Fibroblast of the conjunctiva (primary cell): ENCODE measurements at regions not wholly inside any gene's neighbourhood (a gene's known extent, or its start where the extent isn't known, plus 50 kb on each side); places are given as distances from the start of the nearest gene placed in this dataset.
"Not testable (repeated sequence)": the region's sequence is repeated elsewhere in the genome, so short reads cannot be mapped to it uniquely, and the experiment has no call there.

ENCODE experiments used
- DNase-seq: peaks from one replicate; pipeline ENCODE4 v3.0.0-alpha.2; 2010; ENCODE audit warnings: low read depth

DNA sequence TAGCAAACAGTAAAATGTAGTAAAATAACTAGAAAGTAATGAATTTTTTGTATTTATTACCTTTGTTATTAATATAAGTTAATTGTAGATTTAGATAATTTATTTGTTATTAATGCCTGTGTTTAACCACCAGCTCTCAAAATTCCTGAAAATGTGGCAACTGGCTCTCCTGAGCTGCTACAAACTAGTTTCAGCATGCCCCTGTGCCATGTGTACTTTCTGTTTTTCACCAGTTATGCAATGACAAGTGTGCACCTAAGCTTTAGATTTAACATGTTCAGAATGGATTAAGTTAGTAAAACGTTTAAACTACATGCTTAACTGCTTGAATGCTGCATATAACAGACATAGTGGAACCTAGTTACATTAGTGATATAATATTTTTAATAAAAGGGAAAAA lies 88.1 kb downstream of the POSTN start:
- DNase-seq, result no peak

- DNase-seq, result no peak
Measured at GRCh38 chr13:37505531-37505930, 93.0 kb downstream of the POSTN start.

GRCh38 chr13:37504251-37504650 lies 94.3 kb downstream of the POSTN start:
- no peak for DNase-seq

GRCh38 chr13:37503287-37503686 lies 95.3 kb downstream of the POSTN start:
- DNase-seq, result no peak

DNA sequence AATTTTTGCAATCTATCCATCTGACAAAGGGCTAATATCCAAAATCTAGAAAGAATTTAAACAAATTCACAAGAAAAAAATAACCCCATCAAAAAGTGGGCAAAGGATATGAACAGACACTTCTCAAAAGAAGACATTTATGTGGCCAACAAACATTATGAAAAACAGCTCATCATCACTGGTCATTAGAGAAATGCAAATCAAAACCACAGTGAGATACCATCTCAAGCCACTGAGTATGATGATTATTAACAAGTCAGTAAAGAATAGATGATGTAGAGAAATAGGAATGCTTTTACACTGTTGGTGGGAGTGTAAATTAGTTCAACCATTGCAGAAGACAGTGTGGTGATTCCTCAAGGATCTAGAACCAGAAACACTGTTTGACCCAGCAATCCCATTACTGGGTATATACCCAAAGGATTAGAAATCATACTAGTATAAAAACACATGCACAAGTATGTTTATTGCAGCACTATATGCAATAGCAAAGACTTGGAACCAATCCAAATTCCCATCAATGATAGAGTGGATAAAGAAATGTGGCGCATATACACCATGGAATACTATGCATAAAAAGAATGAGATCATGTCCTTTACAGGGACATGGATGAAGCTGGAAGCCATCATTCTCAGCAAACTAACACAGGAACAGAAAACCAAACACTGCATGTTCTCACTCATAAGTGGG lies 96.1 kb downstream of the POSTN start:
- not testable (repeated sequence) for DNase-seq

DNA sequence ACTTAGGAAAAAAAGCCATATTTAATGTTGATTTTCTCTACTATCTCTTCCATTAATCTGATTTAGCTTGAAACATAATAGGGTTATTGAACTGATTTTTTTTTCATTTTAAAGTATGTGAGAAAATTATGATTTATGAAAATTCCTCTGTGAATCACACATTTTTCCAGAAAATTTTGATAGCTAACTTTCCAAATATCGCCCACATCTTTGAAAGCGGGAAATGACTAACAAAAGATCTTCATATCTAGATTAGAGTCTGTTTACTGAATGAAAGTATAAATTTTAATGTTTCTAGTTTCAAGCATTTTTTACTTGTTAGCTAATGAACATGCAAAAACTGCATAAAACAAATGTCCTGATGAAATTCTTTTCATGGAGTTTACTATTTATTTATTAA lies 97.4 kb downstream of the POSTN start:
- no peak for DNase-seq

GRCh38 chr13:37495046-37495445 lies 103.5 kb downstream of the POSTN start:
- DNase-seq, result no peak

- DNase-seq, result no peak
Measured at GRCh38 chr13:37493775-37494174, 104.8 kb downstream of the POSTN start.

DNA sequence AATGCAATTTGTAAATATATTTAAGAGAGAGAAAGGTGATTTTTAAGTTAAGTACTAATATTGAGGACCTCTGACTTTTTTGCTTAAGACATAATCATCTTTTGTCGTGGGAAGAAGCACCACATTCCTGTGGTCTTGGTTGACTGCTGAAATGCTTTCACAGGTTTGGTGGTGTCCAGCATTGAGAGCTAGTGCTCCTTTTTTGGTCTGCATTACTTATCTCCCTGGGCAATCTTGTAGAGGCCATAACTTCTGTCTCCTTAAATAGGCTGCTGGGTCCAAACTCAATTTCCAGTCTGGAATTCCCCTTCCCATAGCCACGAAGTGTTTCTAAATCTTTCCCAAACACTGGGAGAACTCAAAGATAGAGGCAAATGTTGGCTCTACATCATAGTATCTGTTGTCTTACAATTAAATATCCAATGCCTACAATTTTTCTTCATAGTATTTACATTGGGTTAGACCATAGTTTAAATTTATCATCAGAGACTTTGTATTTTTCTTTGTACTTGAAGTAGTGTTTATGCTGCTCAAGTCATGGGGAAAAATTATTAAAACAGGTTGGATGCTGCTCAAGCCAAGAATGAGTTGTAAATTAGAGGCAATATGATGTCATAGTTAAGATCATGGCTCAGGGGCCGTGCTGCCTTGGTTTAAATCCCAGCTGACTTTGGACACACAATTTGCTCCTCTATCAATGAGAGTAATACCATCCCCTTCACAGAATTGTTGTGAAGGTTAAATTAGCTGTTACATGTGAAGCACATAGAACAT lies 105.6 kb downstream of the POSTN start:
- no peak for DNase-seq

DNA sequence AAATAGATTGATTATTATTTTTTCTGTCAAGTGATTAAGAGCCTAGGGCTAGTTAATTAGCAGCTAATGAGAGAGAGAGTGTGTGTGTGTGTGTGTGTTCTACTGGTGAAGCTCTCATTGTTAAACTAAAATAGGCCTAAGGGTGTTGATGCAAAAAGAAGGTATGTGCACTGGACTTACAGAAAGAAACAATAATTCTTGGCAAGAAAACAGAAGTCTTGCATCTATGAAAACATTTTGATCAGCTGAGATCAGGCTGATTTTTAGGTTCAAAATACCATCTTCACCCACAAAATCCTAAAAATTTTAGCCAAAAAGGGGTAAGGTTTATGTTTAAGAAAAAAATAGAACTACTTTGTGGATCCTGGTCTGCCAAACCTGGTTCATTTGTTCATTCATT lies 106.5 kb downstream of the POSTN start:
- DNase-seq, result no peak

GRCh38 chr13:37491661-37492060 lies 106.9 kb downstream of the POSTN start:
- DNase-seq, result peak; percentile 24

DNA sequence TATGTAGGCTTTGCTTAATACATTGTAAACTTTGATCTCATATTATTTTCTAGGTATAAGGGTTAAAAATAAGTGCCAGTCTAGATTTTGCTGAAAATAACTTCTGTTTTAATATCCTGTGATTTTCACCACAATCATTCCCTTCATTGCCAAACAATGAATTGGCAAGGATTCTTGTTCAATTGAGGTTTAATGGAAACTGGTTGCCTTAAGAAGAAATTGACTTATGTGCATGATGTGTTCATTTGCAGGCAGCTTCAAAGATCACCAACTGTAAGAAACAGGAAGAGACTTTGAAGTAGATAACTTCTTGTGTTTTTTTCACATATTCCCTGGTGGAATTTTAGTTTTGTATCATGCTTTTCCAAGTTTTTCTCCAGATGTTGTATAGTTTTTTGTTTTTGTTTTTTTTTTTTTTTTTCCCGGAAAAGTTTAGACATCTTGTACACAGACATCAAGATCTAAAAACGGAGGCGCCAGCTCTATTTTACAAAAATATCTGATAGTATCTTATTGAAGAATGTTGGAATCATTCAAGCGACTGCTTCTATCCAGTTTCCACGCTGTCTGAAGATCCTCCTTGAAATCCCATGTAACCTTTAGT lies 108.3 kb downstream of the POSTN start:
- no peak for DNase-seq

DNA sequence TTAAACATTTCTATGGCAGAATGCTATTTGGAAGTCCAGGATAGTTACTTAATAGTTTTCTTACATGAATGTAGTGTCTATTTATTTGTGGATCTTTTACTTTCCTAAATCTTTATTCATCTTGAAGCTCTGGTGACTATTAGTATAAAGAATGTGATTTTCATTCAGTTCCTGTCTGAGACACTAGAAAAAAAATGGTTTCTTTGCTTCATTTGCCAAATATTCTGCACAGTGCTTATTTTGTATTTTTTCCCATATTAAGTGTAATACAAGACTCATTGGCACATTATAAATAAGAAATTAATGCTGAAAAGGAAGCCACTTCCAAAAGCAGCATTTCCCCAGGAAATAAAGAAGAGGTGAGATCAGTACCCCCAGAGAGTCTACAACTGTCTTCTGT lies 109.8 kb downstream of the POSTN start:
- DNase-seq, result no peak

GRCh38 chr13:37486171-37486681 lies 112.3 kb downstream of the POSTN start:
- no peak for DNase-seq

- no peak for DNase-seq
Measured at GRCh38 chr13:37485756-37486155, 112.8 kb downstream of the POSTN start.

- DNase-seq, result no peak
Measured at GRCh38 chr13:37484056-37484455, 114.5 kb downstream of the POSTN start.

GRCh38 chr13:37482331-37482730 lies 116.2 kb downstream of the POSTN start:
- no peak for DNase-seq

DNA sequence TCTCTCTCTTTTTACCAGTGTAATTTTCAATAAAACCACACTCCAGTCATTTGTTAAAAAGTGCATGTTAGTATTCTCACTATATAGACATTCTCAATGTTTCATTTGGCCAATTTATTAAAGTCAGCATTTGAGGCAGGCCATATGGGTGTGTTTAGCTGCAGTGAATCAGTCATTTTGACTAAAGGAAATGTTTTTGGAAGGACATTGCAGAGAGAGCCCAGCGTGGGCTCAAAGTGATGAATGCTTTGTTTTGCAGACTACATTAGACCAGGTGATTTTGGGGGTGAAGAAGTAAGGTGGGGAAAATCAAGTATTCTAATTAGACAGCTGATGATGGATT lies 116.7 kb downstream of the POSTN start:
- DNase-seq, result no peak

DNA sequence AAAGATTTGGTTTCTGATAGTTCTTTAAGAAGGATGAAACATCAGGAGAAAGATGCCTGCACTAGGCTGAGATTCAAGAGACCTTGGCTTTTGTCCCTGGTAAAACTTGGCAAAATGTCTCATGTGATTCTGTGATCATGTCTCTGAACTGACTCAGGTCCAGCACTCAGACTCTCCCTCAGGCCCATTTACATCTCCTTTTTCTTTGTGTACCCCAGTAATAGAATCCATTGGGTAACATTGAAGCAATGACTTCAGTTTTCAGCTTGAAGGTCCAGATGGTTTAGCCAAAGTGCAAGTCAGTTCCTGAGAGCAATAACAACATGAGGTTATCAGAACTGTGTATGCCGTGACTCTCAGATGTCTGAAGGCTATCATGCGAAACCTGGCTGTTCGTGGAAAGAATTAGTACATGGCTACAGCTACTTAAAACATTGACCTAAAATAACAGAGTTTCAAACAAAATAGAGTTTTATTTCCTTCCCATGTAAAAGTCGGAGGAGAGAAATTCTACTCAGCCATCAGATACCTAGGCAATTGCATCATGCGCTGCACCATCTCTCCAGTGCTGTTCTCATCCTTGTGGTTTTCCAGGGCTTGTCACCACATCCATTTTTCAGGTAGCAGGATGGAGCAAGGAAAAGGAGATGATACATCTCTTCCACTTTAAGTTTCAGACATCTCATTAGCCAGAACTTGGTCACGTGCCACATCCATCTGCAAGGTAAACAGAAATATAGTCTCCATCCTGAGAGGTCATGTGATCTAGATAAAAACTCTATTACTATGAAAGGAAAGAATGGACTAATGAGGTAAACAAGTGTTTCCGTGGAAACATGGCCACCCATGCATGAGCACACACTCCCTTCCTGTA lies 117.3 kb downstream of the POSTN start:
- DNase-seq, result no peak

DNA sequence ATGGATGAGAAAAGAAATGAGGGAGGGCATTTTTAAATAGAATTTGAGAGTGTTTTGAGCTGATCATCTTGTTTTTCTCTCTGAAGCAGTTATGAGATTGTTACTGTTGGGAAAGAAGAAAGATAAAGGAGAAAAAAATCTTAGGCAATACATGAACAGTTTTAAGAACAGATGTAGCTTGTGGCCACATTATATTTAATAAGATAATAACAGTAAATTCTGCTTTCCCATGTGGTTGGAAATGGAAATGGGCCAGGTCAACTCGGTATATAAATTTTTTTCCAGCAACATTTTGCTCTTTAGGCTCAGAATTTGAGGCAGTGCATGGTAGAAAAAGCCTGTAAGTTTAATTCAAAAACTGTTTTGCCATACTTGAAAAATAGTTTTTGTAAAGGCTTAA lies 118.7 kb downstream of the POSTN start:
- DNase-seq, result no peak

- no peak for DNase-seq
Measured at GRCh38 chr13:37476874-37477273, 121.7 kb downstream of the POSTN start.

DNA sequence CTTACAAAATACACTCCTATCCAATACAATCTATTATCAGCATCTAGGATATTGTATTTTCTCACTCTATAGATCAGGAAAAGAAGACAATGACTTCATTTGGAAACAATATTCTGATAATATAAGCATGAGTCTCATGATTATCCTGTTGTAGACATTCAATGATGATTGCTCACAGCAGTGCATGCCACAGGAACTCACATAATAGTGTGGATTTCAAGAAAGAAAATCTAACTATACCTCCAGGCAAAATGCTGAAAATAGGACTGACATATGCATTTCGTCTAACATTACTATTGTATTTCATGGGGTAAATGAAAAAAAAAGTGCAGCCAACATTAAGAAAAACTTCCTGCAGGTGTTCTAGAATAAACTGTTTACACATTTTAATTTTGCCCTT lies 122.6 kb downstream of the POSTN start:
- DNase-seq, result no peak
